ENCODE measurements at regions not wholly inside any gene's neighbourhood (a gene's known extent, or its start where the extent isn't known, plus 50 kb on each side); places are given as distances from the start of the nearest gene placed in this dataset.

DNA sequence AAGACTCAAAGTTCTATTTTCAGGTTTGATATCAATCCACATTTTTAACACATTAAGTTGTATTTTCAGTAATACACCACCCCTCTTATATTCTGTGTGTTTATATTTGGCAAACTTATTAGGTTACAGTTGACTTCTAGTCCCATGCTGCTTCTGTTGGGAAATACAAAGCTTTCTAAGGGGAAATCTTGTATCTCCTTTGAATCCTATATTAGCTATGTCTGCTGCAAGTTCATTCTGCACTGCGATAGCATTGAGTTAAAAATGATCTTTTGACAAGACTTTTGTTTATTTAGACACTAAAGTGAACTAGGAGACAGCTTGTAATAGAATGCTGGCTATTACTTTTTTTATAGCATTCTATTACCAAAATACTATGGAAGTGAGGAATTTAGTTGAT, 625.1 kb upstream of the ANKRD30A start:
- Mint-ChIP-seq H3K4me3 (no peak overlapping the region), H3K9me3 (no peaks in the 10 kb centered on the region), H3K27ac (no peak overlapping the region), H3K4me1 (no peaks in the 10 kb centered on the region), H3K36me3 (ENCODE audit: low read depth) (no peaks in the 10 kb centered on the region), H3K27me3 (no peaks in the 10 kb centered on the region)
- POLR2A ChIA-PET, result no interaction called here
- ATAC-seq (ENCODE audit: low read depth), result no peak
- DNase-seq, result no peak
- no peak for TF ChIP-seq CTCF (IDR thresholded peaks at IDR 0.05)
- CTCF ChIA-PET, result no interaction called here
- intact Hi-C loops (cut with micrococcal nuclease), result no loop called here

GRCh38 chr10:36499693-36500092, 625.7 kb upstream of the ANKRD30A start:
- H3K4me3 Mint-ChIP-seq, result no peak overlapping the region
- H3K27me3 Mint-ChIP-seq, result no peaks in the 10 kb centered on the region
- TF ChIP-seq CTCF (IDR thresholded peaks at IDR 0.05), result no peak
- ChIA-PET POLR2A (no interaction called here), CTCF (no interaction called here)
- no peak overlapping the region for H3K27ac Mint-ChIP-seq
- DNase-seq (no peak), ATAC-seq (ENCODE audit: low read depth) (no peak)
- no peaks in the 10 kb centered on the region for H3K4me1 Mint-ChIP-seq
- intact Hi-C loops (cut with micrococcal nuclease), result no loop called here
- no peaks in the 10 kb centered on the region for H3K9me3 Mint-ChIP-seq
- H3K36me3 Mint-ChIP-seq (ENCODE audit: low read depth), result no peaks in the 10 kb centered on the region

GRCh38 chr10:36496758-36497157, 628.6 kb upstream of the ANKRD30A start:
- Mint-ChIP-seq H3K9me3 (no peaks in the 10 kb centered on the region), H3K4me1 (no peaks in the 10 kb centered on the region), H3K27ac (no peak overlapping the region), H3K36me3 (ENCODE audit: low read depth) (no peaks in the 10 kb centered on the region), H3K27me3 (no peaks in the 10 kb centered on the region), H3K4me3 (no peak overlapping the region)
- TF ChIP-seq CTCF (IDR thresholded peaks at IDR 0.05), result no peak
- POLR2A ChIA-PET, result no interaction called here
- DNase-seq, result no peak
- ATAC-seq (ENCODE audit: low read depth), result no peak
- intact Hi-C loops (cut with micrococcal nuclease), result no loop called here
- CTCF ChIA-PET, result no interaction called here

GRCh38 chr10:36494371-36494770, 631.0 kb upstream of the ANKRD30A start:
- Mint-ChIP-seq H3K9me3 (no peaks in the 10 kb centered on the region), H3K4me3 (no peak overlapping the region), H3K27ac (no peak overlapping the region), H3K4me1 (no peaks in the 10 kb centered on the region), H3K27me3 (no peaks in the 10 kb centered on the region), H3K36me3 (ENCODE audit: low read depth) (no peaks in the 10 kb centered on the region)
- intact Hi-C loops (cut with micrococcal nuclease), result no loop called here
- DNase-seq, result no peak
- no peak for TF ChIP-seq CTCF (IDR thresholded peaks at IDR 0.05)
- POLR2A ChIA-PET, result no interaction called here
- ATAC-seq (ENCODE audit: low read depth), result no peak
- CTCF ChIA-PET, result no interaction called here

DNA sequence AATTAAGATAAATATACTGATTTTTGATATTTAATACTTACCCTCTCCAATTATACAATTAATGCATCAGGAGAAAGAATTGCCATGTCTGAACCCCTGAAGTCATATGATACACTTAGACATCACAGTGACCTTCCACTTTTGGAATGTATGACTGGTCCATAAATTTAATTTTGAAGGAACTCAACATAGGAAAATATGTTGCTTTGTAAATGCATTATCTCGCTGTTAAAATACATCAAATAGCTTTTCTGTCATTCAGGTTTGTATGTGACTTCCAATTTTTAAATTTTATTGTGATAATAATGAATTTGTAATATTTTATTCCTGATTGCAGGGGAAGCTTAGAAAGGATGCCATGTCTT, 631.9 kb upstream of the ANKRD30A start:
- no peaks in the 10 kb centered on the region for H3K27me3 Mint-ChIP-seq
- no peak overlapping the region for H3K27ac Mint-ChIP-seq
- no peaks in the 10 kb centered on the region for H3K4me1 Mint-ChIP-seq
- H3K4me3 Mint-ChIP-seq, result no peak overlapping the region
- CTCF ChIA-PET, result no interaction called here
- H3K9me3 Mint-ChIP-seq, result no peaks in the 10 kb centered on the region
- ATAC-seq (ENCODE audit: low read depth) (no peak), DNase-seq (no peak)
- intact Hi-C loops (cut with micrococcal nuclease), result no loop called here
- TF ChIP-seq CTCF (IDR thresholded peaks at IDR 0.05), result no peak
- no peaks in the 10 kb centered on the region for H3K36me3 Mint-ChIP-seq (ENCODE audit: low read depth)
- POLR2A ChIA-PET, result no interaction called here
